T-helper 1 cell treated with Interleukin-12 subunit alpha and Interleukin-12 subunit beta and Interleukin-4 antibody, amounts not matched to agents 30 ng/mL and 1 ng/mL, for 36 hours (primary cell): ENCODE measurements at regions not wholly inside any gene's neighbourhood (a gene's known extent, or its start where the extent isn't known, plus 50 kb on each side); places are given as distances from the start of the nearest gene placed in this dataset.
"Not testable (repeated sequence)": the region's sequence is repeated elsewhere in the genome, so short reads cannot be mapped to it uniquely, and the experiment has no call there.

Source experiments
- intact Hi-C: fragments of 100-400 bp; cut with micrococcal nuclease; formaldehyde crosslinking; loops from one replicate; pipeline ENCODE4 v1.15.1; 2024

DNA sequence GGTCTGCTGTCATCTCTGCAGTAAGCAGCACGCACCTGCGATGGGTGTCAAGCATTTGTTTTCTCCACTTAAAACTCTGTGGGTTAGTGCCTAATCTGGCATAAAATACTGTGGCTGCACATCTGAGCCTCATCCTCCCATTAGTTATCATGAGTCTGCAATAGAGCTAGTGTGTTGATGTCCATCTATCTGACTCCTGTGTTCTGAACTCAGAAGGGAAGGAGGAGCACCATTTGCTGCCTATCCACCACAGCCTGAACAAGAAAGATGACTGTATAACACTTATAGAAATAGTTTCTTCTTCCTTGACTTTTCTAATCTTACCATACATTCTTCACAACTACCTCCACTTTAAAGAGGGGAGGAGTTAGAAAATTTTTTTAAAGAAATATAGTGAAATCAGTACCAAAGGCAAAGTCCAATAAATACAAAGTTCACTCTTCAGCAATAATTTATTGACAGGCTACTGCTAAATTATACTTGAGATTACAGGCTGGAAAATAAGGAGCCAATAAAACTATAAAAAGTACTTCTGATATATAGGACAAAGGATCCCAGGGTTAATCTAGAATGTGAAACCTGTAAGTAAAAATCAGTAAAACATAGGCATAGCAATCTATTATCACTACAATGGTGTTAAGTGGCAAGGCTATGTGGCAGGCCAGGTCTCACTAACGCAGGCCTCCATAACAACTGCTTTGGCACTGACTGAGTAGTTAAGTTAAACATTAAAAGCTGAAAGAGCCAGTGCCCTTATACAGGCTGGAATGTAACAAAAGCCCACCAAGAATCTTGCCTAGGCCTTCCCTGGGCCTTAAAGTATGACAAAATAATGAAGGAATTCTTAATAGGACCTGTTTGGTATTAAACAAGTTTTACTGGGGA is 70.2 kb downstream of the LGALS9C start:
- intact Hi-C loops: not testable (repeated sequence)

DNA sequence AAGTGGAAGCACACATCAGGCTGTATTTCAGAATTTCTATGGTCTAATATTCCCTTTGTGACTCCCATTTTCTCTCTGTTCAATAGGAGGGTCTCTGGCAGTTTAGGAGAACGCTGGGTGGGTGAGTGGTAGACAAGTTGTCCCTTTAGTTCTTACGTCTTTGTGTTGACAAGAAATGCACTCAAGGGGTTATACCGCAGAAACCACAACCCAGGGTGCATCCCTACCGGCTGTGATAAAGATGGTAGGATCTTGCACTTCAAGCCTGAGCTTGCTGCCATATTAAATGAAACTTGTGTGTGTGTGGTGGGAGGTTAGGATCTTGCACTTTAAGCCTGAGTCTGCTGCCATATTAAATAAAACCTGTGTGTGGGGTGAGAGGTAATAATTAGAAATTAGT is 80.5 kb downstream of the LGALS9C start:
- intact Hi-C loops: not testable (repeated sequence)

DNA sequence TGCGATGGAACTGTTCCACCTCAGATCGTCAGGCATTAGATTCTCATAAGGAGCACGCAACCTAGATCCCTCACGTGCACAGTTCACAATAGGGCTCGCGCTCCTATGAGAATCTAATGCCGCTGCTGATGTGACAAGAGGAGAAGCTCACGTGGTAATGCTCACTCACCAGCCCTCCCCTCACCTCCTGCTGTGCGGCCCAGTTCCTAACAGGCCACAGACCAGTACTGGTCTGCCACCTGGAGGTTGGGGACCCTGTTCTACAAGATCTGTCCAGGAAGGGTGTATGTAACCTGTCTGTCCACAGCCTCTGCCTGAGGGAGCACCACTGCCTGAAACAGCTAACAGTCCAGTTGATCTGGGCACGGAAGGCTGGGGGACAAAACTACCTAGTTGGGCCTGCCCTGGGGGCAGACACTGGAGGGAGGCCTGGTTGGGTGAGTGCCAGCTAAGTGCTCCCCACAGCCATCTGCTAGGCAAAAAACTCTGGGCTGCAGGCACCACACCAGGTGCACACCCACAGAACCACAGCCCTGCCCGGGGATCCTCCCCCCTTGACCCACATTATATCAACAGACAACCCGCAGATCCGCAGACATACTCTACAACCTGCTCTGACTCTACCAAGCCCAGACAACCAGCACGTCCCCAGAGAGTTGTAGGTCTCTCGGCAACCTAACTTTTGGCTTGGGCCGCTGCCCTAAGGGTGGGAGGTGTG is 80.7 kb downstream of the TBC1D28 start:
- intact Hi-C loops: loop anchor here (2.0 to 5.0 kb wide), 2 partner anchors 315 to 346 kb away; no protein-coding TSS in a partner anchor

DNA sequence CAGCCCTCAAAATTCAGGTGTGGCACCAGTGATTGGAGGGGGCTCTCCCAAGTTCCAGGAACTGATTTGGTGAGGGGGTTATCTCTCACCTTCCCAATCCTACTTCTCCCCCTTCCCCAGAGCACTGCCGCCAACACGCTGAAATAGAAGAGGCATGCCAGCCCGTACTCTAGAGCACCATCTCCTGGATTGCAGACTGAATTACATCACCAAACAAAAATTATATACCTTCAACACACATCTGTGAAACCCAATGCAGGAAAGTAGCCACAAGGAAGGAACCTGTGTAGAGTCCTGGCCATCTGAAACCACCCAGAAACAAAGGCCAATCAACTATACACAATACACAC is 80.1 kb downstream of the TBC1D28 start:
- intact Hi-C loops: loop anchor here (2.0 to 5.0 kb wide), 2 partner anchors 315 to 347 kb away; no protein-coding TSS in a partner anchor

DNA sequence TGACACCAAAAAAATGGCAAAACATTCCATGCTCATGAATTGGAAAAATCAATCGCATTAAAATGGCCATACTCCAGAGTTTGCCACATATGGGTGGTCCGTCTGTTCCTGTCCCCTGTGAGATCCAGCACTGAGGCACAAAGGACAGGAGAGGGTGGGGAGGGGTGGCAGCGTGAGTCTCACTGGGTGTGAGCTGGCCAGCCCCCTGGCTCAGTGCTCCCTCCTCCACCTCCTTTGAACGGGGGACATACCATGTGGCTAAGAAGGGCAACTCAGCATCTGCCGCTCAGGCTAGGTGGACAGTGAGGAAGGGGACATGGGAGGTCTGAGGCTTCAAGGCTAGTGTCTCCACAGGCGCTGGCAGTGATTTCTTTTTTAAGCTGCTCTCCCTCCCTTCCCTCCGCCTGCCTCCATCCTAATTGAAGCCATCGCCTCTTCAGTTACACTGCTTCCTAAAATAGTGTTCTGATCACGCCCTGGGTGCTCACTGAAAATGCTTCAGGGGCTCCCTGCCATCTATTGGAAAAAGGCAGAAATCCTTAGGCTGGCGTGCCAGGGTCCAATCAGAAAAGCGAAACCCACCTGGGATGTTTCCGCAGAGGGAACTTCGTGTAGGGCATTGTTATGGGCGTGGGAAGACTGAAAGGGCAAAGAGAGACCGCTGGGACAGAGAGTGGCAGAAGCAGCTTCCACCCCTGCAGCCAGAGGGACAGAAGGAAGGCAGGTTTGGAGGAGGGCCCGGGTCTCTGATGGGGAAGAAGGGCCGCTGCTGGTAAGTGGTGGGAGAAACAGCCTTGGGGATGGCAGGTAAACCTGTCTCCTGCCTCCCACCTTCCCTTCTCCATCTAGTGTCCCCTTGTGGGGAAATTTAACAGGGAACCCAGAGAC is 75.8 kb downstream of the TBC1D28 start:
- intact Hi-C loops: not testable (repeated sequence)

DNA sequence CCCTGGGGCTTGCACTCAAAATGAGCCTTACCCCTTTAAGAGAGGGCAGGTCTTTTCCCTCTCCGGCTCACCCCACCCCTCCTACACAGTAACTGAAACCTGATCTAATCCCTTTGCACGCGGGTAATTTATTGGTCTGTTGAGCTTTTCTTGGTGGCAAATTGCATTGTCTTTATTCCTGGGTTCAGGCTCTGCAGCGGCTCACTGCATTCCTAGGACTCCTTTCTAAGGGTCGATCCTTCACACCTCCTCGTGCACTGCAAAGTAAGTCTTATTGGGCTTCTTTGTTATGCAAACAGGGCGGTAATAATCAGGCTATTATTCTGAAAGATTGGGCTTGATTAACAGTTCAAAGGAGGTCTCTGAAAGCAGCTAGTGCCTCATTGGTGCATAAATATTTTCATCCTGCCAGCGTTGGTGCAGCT is 74.7 kb downstream of the TBC1D28 start:
- intact Hi-C loops: not testable (repeated sequence)

DNA sequence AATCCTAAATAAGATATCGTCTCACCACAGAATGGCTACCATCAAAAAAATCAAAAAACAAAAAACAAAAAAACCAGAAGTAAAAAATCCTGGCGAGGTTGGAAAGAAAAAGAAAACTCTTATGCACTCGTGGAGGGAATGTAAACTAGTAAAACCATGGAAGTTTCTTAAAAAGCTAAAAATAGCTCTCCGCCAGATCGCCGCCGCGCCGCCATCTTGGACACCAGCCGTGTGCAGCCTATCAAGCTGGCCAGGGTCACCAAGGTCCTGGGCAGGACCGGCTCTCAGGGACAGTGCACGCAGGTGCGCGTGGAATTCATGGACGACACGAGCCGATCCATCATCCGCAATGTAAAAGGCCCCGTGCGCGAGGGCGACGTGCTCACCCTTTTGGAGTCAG is 71.7 kb downstream of the TBC1D28 start:
- intact Hi-C loops: not testable (repeated sequence)

DNA sequence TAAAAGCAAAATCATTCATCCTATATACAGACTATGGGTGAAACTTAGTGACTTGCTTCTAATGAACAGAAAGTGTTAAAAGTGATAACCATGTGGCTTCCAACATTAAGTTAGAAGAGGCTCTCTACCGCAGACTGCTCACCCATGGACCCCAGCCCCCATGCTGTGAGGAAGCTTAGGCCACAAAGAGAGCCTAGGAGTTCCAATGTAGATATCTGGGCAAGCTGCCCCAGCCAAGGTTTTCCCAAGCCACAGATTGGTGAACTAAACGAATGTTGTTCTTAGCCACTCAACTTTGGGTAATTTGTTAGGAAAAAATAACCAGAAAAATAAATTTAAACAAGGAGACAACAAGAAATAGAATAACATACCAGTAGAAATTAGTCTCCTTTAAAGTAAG is 70.1 kb downstream of the TBC1D28 start:
- intact Hi-C loops: not testable (repeated sequence)
